ENCODE measurements at regions not wholly inside any gene's neighbourhood (a gene's known extent, or its start where the extent isn't known, plus 50 kb on each side); places are given as distances from the start of the nearest gene placed in this dataset.

- H3K27ac ChIP-seq = no peak overlapping the region
Observed at GRCh38 chr21:39124681-39125251, 58.5 kb downstream of the PSMG1 start.

GRCh38 chr21:39123375-39123774, 59.9 kb downstream of the PSMG1 start:
- H3K4me3 ChIP-seq = no peak overlapping the region
- DNase-seq (no peak), ATAC-seq (no peak)
- no peaks in the 10 kb centered on the region for H3K4me1 ChIP-seq
- no peaks in the 10 kb centered on the region for H3K36me3 ChIP-seq
- intact Hi-C loops (cut with DNase I) = loop anchor here (10.0 kb wide), 1 partner anchor 309 kb away; no protein-coding TSS in a partner anchor
- no peaks in the 10 kb centered on the region for H3K27me3 ChIP-seq
- H3K27ac ChIP-seq = no peak overlapping the region
- TF ChIP-seq CTCF (IDR thresholded peaks at IDR 0.05) = no peak
- H3K9me3 ChIP-seq = peaks cover 5% of the 10 kb centered on the region

More at GRCh38 chr21:39124681-39125251, 58.5 kb downstream of the PSMG1 start:
- no peak for ATAC-seq
- H3K4me1 ChIP-seq = no peaks in the 10 kb centered on the region
- intact Hi-C loops (cut with DNase I) = loop anchor here (10.0 kb wide), 1 partner anchor 310 kb away; no protein-coding TSS in a partner anchor
- H3K4me3 ChIP-seq = no peak overlapping the region
- no peaks in the 10 kb centered on the region for H3K27me3 ChIP-seq
- peaks cover 5% of the 10 kb centered on the region for H3K9me3 ChIP-seq
- H3K36me3 ChIP-seq = no peaks in the 10 kb centered on the region
- no peak for DNase-seq
- TF ChIP-seq CTCF (IDR thresholded peaks at IDR 0.05) = no peak

- Histone ChIP-seq H3K4me1 (no peaks in the 10 kb centered on the region), H3K36me3 (no peaks in the 10 kb centered on the region), H3K9me3 (peaks cover 5% of the 10 kb centered on the region), H3K27ac (no peak overlapping the region), H3K4me3 (no peak overlapping the region), H3K27me3 (no peaks in the 10 kb centered on the region)
- intact Hi-C loops (cut with DNase I) = loop anchor here (10.0 kb wide), 1 partner anchor 307 kb away; no protein-coding TSS in a partner anchor
- DNase-seq (no peak), ATAC-seq (no peak)
- TF ChIP-seq CTCF (IDR thresholded peaks at IDR 0.05) = no peak
Observed at GRCh38 chr21:39121600-39122355, 61.5 kb downstream of the PSMG1 start.

GRCh38 chr21:39120876-39121599, 62.2 kb downstream of the PSMG1 start:
- DNase-seq = no peak
- no peak overlapping the region for H3K27ac ChIP-seq
- intact Hi-C loops (cut with DNase I) = loop anchor here (10.0 kb wide), 1 partner anchor 306 kb away; no protein-coding TSS in a partner anchor

More at GRCh38 chr21:39120876-39121599, 62.2 kb downstream of the PSMG1 start:
- ATAC-seq = no peak
- Histone ChIP-seq H3K4me1 (no peaks in the 10 kb centered on the region), H3K9me3 (peaks cover 5% of the 10 kb centered on the region), H3K27me3 (no peaks in the 10 kb centered on the region), H3K36me3 (no peaks in the 10 kb centered on the region), H3K4me3 (no peak overlapping the region)
- no peak for TF ChIP-seq CTCF (IDR thresholded peaks at IDR 0.05)

All from upper lobe of right lung (tissue), 1 donor.